NCI-H226 (cell line): ENCODE measurements at regions not wholly inside any gene's neighbourhood (a gene's known extent, or its start where the extent isn't known, plus 50 kb on each side); places are given as distances from the start of the nearest gene placed in this dataset.
"Not testable (repeated sequence)": the region's sequence is repeated elsewhere in the genome, so short reads cannot be mapped to it uniquely, and the experiment has no call there.

Experiments
- DNase-seq: peaks from one replicate; pipeline ENCODE4 v3.0.0-alpha.2; 2015

- no peak for DNase-seq
These were observed 85.5 kb upstream of the S1PR1 start for GRCh38 chr1:101151286-101151685.

DNA sequence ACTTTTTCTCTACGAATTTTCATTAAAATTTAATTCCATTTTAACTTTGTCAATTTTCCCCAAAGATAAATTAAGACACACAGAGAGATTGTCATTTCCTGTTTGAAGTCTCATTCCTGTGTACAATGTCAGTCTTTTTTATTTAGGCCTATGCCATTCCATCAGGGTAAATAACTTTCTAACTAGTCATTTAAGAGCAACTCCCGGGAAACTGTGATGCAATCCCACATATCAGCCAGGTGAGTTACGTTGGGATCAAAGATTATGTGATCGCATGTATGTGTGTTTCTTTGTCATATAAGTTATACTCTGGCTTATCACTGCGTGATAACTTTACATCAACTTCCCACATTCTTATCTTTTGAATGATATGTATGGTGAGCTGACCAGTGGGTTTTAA, 86.1 kb upstream of the S1PR1 start:
- peak; percentile 84 for DNase-seq

- no peak for DNase-seq
These were observed 86.6 kb upstream of the S1PR1 start for GRCh38 chr1:101150266-101150665.

GRCh38 chr1:101148980-101149379, 87.8 kb upstream of the S1PR1 start:
- no peak for DNase-seq

DNA sequence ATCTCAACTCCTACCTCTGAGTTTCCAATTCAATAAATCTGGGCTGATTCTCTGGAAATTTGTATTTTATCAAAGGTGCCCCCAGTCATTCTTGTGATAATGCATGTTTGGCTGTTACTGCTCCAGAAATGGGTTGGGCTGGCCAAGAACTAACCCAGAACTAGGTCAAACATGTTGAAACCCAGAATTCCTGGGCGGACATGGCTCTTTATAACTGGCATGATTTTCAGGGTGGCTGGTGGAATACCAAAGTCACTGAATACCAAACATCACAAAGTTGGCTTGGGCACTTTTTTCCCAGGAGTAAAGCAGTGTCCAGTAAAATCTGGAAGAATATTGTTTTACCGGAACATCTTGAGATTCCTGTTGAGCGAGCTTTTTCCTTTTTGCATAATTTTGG, 89.4 kb upstream of the S1PR1 start:
- no peak for DNase-seq

DNA sequence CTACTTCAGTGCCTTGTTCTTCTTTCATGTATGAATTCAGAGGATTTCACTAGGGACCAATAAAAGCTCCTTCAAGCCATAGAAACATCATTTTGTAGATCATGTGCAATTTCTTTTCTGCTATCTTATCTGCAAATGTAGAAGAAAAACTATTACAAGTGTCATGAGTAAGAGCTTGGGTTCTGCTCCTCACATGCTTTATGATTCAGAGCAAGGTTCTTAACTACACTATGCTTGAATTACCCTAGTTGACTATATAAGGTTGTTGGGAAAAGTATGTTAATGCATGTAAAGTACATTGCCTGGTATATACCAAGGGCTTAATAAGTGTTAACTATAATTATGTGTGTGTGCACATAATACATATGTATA, 91.4 kb upstream of the S1PR1 start:
- DNase-seq, result peak; percentile 72

DNA sequence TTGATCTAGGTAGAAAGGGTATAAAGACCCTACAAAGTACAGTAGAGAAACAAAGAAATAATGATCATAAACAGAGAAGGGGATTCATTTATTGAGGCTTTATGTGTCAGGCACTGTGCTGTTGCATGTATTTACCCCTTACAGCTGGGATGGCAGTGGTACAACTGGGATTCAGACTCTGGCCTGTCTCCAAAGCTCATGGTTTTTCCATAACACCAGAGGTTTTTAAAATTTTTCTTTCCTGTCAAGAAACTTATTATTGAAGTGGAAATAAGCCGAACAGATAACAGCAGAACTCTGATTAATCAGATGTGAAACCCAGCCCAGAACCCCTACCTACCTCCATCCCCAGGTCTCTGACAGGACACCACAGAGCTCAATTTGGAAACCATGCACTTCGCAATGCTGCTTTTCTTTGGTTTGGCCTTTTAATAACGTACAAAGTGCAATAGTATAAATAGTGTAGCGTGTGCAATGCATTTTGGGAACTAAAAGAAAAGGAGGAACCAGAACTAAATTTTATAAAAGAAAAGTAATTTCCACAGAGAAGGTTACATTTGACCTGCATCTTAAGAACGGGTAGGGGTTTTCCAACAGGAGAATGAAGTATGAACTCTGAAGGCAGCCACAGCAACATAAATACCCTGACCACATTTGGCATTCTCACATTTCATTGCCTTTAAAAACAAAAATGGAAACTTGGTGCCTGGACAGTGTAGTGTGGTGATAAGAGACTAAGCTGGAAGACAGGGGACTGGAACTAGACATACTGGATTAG, 92.0 kb upstream of the S1PR1 start:
- DNase-seq, result no peak

DNA sequence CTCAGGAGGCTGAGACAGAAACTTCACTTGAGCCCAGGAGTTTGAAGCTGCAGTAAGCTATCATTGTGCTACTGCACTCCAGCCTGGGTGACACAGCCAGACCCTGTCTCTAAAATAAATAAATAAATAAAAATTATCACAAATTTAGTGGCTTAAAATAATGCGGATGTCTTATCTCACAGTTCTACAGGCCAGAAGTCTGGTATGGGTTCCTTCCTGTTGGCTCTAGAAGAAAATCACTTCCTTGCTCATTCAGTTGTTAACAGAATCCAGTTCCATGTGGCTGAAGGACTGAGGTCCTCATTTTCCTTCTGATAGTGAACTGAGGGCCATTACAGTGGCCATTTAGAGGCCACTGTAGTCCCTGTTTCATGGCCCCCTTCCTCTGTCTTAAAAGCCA, 94.6 kb upstream of the S1PR1 start:
- DNase-seq, result no peak

DNA sequence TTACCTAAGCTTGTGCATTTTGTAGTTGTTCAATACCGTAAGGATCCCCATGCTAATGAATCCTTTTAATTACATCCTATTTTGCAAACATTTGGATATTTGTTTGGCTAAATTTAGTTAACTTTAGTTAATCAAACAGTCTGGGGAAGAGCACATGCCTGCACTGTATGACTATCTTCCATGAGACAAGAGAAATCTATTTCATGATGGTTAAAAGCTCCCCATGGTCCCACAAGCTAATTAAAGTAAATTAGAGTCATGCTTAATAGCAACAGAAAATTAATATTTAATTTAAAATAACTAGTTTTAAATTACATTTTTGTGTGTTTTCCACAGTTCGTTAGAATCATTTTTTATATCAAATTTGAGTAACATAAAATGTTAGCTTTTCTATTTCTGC, 95.4 kb upstream of the S1PR1 start:
- no peak for DNase-seq

- peak; percentile 40 for DNase-seq
These were observed 96.7 kb upstream of the S1PR1 start for GRCh38 chr1:101139821-101140718.

GRCh38 chr1:101139130-101139529, 97.7 kb upstream of the S1PR1 start:
- peak; percentile 77 for DNase-seq

DNA sequence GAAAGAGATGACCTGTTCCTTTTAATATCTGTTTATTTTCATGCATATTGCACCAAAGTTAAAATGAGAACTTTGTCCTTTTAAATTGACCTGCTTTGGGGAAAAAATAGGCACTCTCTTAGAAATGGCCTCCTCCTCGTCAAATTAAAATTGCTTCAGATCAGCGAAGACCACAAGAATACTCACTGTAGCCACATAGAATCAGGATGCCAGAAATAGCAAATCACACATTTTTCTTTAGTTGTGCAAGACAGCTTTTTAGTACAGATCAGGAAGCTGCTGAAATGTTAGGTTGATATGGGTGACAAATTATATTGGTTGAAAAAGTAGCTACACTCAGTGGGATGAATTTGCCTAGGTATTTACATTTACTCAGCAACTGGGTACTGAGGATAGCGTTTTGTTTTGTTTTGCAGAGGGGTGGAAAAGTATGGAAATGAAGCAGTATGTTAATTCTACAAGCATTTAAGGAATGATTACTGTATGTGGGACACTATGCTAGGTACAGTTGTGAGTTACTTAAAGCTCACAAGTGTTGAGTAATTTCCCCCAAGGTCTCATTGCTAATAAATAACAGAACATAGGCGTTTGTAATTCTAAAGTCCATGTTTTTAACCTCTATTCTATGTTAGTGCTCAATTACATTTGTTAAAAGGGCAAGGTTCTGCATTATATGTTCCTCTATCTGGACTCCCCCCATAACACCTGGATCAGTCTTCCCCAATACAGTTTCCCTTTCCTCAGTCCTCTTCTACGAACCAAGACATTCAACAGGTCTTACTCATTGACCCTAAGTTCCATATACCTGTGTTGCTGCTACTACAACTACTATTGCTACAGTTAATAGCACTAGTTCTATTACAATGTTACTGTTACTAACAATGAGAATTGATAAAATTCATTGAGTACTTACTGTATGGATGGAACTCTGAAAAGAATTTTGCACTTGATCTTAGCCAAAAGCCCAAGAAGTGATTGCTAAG, 99.4 kb upstream of the S1PR1 start:
- peak; percentile 61 for DNase-seq

- no peak for DNase-seq
These were observed 100.1 kb upstream of the S1PR1 start for GRCh38 chr1:101136739-101137138.

DNA sequence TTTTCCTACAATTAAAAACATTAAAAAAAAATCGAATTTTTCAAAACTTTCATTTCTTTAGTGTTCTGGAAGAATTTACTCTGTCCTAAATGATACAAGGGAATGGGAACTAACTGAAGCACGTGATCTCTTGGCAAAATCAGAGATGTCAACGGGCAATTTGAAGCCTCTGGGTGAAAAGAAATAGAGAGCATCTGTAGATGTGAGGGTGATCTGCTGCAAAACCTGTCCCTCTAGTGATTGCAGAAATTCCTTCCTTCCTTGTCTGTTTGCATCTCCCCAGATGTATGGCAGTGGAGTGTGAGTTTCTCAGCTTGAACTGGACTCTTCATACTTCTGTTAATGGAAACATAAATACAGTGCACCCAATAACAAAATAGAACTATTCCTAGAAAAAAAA, 100.5 kb upstream of the S1PR1 start:
- no peak for DNase-seq

GRCh38 chr1:101135526-101135925, 101.3 kb upstream of the S1PR1 start:
- no peak for DNase-seq

DNA sequence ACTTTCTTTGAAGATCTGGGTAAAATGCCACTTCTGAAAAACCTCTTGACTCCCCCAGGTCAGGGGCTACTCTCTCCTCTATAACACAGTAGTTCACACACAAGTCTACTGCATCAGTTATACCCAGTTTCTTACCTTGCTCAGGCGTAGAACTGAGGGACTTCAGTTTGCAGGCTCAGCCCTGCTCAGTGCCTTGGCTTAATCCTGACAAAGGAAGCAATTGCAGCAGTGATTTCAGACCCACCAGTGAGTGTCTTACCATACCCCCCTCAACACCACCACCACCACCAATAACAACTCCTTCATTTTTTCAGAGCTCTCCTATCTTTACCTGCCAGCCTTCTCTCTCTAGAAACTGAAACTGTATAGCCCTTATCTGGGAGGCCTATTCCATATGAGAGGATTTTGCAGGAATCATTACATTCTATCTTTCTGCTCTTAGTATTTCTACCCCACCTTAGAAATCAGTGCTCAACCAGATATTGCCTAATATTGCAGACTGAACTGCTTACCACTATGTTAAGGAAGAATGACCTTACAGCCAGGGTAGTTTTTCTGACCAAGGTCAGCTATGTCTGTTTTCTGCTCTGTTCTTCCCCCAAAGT, 105.5 kb upstream of the S1PR1 start:
- DNase-seq, result peak; percentile 34

DNA sequence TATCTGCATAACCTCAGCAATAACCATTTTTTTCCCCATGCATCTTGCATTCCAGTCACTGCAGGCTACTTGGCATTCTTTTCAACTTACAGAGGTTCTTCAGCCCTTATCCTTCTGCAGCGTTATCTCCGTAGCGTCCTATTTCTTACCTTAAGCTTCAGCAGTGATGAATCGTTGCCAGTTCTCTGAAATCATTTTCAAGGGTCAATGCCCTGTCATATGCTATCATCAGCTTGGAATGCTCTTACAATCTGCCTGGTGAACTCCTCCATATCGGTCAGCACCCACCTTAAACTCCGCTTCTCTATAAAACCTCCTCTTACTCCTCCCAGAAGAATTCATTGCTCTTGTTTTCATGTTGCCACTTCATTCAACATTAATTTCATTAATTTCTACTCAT, 105.1 kb upstream of the DPH5 start:
- peak; percentile 99 for DNase-seq

DNA sequence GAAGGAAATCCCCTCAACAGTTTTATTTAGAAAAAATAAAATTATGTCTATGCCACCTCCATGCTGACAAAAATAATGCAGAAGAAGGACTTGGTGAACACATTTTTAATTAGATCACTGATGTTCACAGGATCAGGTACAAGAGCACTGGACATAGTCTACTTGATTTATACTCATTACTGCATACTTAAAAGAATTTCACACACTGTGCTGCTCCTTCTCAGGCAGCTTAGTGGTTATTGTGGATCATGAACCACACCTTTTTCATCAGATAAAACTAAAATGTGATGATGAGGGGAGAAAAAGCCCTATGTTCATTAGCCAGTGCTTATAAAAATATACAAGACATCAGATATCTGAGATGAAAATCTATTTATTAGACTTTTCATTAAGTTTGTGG, 103.3 kb upstream of the DPH5 start:
- DNase-seq, result peak; percentile 34

- DNase-seq, result no peak
These were observed 102.7 kb upstream of the DPH5 start for GRCh38 chr1:101128211-101128727.

GRCh38 chr1:101124405-101124804, 98.8 kb upstream of the DPH5 start:
- no peak for DNase-seq

- not testable (repeated sequence) for DNase-seq
These were observed 98.3 kb upstream of the DPH5 start for GRCh38 chr1:101123904-101124303.

GRCh38 chr1:101122452-101123166, 97.0 kb upstream of the DPH5 start:
- no peak for DNase-seq
